ENCODE measurements at regions not wholly inside any gene's neighbourhood (a gene's known extent, or its start where the extent isn't known, plus 50 kb on each side); places are given as distances from the start of the nearest gene placed in this dataset.

- no peak for TF ChIP-seq CTCF (IDR thresholded peaks at IDR 0.05; ENCODE audit: control extremely low read depth in 1 of 3, insufficient read depth in 1 of 3, low read depth in 1 of 3, low read length in 3 of 3)
- no peak for TF ChIP-seq E2F6 (IDR thresholded peaks at IDR 0.05)
- no peak for TF ChIP-seq ZNF274 (IDR thresholded peaks at IDR 0.05; ENCODE audit: borderline replicate concordance, extremely low read depth, low read length)
These were observed 213.0 kb upstream of the TMEFF2 start for GRCh38 chr2:192407692-192408091.
